ENCODE measurements at regions not wholly inside any gene's neighbourhood (a gene's known extent, or its start where the extent isn't known, plus 50 kb on each side); places are given as distances from the start of the nearest gene placed in this dataset.

- Histone ChIP-seq H3K9me2 (ENCODE audit: insufficient read depth) (no peaks in the 10 kb centered on the region), H3K36me3 (ENCODE audit: low read depth) (no peaks in the 10 kb centered on the region), H3K4me3 (0 out of 2 replicates have a peak overlapping the region, but pooled peaks have one; percentile 1), H3K27ac (peak overlapping the region; percentile 71), H3F3A (ENCODE audit: insufficient read depth, low read depth) (no peaks in the 10 kb centered on the region; the same call in 1 of the 2 replicates), H3K4me1 (replicated peaks; ENCODE audit: insufficient read depth) (peaks cover 23% of the 10 kb centered on the region), H4K20me1 (ENCODE audit: insufficient read depth) (no peaks in the 10 kb centered on the region), H3K4me2 (peak overlapping the region; percentile 60), H2AFZ (peak overlapping the region; percentile 61; the same call in 1 of the 2 replicates), H3K79me2 (ENCODE audit: low read depth) (no peaks in the 10 kb centered on the region), H3K9me3 (ENCODE audit: insufficient read depth, low read depth) (no peaks in the 10 kb centered on the region), H3K27me3 (ENCODE audit: insufficient read depth, low read depth) (no peaks in the 10 kb centered on the region)
- TF ChIP-seq CTCF (conservative IDR thresholded peaks at IDR 0.05) (no peak), EZH2 (IDR thresholded peaks at IDR 0.05; ENCODE audit: low read depth) (no peak)
- POLR2A ChIA-PET (ENCODE audit: unreplicated experiment): interaction anchor here (0.5 to 0.6 kb wide), 5 partner anchors 24 to 679 kb away, joined by 3 to 9 read pairs (median 4); no protein-coding TSS in a partner anchor
- intact Hi-C loops (cut with micrococcal nuclease; ENCODE audit: unreplicated experiment): loop anchor here (1.0 kb wide), 1 partner anchor 46 kb away; no protein-coding TSS in a partner anchor
- no TSS peak for BruUV-seq (replicated peaks)
- peak; percentile 79 to 88 for DNase-seq
- CTCF ChIA-PET: interaction anchor here (0.7 to 1.0 kb wide), 2 partner anchors 17 kb away, joined by 3 to 4 read pairs; no protein-coding TSS in a partner anchor
Measured at GRCh38 chr12:69052613-69053408, 119.8 kb upstream of the CPM start.

- Histone ChIP-seq H3K9me3 (ENCODE audit: insufficient read depth, low read depth) (no peaks in the 10 kb centered on the region), H2AFZ (no peak overlapping the region), H4K20me1 (ENCODE audit: insufficient read depth) (no peaks in the 10 kb centered on the region), H3K27me3 (ENCODE audit: insufficient read depth, low read depth) (no peaks in the 10 kb centered on the region), H3F3A (ENCODE audit: insufficient read depth, low read depth) (peaks cover 10% of the 10 kb centered on the region; the same call in 1 of the 2 replicates), H3K27ac (no peak overlapping the region), H3K79me2 (ENCODE audit: low read depth) (no peaks in the 10 kb centered on the region), H3K9me2 (ENCODE audit: insufficient read depth) (no peaks in the 10 kb centered on the region), H3K4me2 (no peak overlapping the region), H3K4me1 (replicated peaks; ENCODE audit: insufficient read depth) (peaks cover 23% of the 10 kb centered on the region), H3K36me3 (ENCODE audit: low read depth) (no peaks in the 10 kb centered on the region), H3K4me3 (no peak overlapping the region)
- no peak for DNase-seq
- POLR2A ChIA-PET (ENCODE audit: unreplicated experiment): no interaction called here
- TF ChIP-seq EZH2 (IDR thresholded peaks at IDR 0.05; ENCODE audit: low read depth): no peak
- TF ChIP-seq CTCF (conservative IDR thresholded peaks at IDR 0.05): no peak
- CTCF ChIA-PET: no interaction called here
- BruUV-seq (replicated peaks): no TSS peak
- intact Hi-C loops (cut with micrococcal nuclease; ENCODE audit: unreplicated experiment): no loop called here
Measured at GRCh38 chr12:69054343-69055056, 121.5 kb upstream of the CPM start.

DNA sequence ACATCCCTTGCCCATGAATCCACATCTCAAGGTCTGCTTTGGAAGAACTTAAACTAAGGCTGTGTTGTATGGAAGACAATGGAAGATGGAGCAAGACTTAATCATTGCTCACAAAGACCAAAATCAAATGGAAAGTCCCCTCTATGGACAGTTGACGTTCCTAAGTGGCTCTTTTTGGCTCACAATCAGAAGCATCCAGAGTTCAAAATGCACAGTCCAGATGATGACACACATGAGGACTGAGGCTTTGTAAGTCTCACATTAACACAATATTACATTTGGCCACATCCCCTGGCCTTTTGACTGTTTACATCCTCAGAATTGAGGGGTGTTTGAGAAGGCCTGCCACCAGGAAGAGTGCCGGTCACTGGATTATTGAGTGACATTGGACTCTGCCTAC, 122.3 kb upstream of the CPM start:
- no peak for TF ChIP-seq EZH2 (IDR thresholded peaks at IDR 0.05; ENCODE audit: low read depth)
- TF ChIP-seq CTCF (conservative IDR thresholded peaks at IDR 0.05): no peak
- no peaks in the 10 kb centered on the region for H3K27me3 ChIP-seq (ENCODE audit: insufficient read depth, low read depth)
- ChIA-PET POLR2A (ENCODE audit: unreplicated experiment) (no interaction called here), CTCF (no interaction called here)
- intact Hi-C loops (cut with micrococcal nuclease; ENCODE audit: unreplicated experiment): no loop called here
- H4K20me1 ChIP-seq (ENCODE audit: insufficient read depth): no peaks in the 10 kb centered on the region
- no peak for DNase-seq
- H3K79me2 ChIP-seq (ENCODE audit: low read depth): no peaks in the 10 kb centered on the region
- no peaks in the 10 kb centered on the region for H3K36me3 ChIP-seq (ENCODE audit: low read depth)
- peaks cover 10% of the 10 kb centered on the region; the same call in 1 of the 2 replicates for H3F3A ChIP-seq (ENCODE audit: insufficient read depth, low read depth)
- H3K9me2 ChIP-seq (ENCODE audit: insufficient read depth): no peaks in the 10 kb centered on the region
- no peaks in the 10 kb centered on the region for H3K9me3 ChIP-seq (ENCODE audit: insufficient read depth, low read depth)
- H3K4me1 ChIP-seq (replicated peaks; ENCODE audit: insufficient read depth): peaks cover 23% of the 10 kb centered on the region
- H3K27ac ChIP-seq: no peak overlapping the region
- BruUV-seq (replicated peaks): no TSS peak
- H3K4me2 ChIP-seq: no peak overlapping the region
- no peak overlapping the region for H3K4me3 ChIP-seq
- no peak overlapping the region for H2AFZ ChIP-seq

All from PC-9 (cell line).